ENCODE measurements at regions not wholly inside any gene's neighbourhood (a gene's known extent, or its start where the extent isn't known, plus 50 kb on each side); places are given as distances from the start of the nearest gene placed in this dataset.

- TF ChIP-seq KLF8 (tag by site-specific recombination; IDR thresholded peaks at IDR 0.05) (no peak), ZBTB17 (tag by site-specific recombination; IDR thresholded peaks at IDR 0.05) (no peak), ZFP3 (tag by site-specific recombination; IDR thresholded peaks at IDR 0.05; ENCODE audit: low read depth) (no peak), ZNF785 (tag by site-specific recombination; IDR thresholded peaks at IDR 0.05) (no peak)
- H3K9me3 ChIP-seq (ENCODE audit: control insufficient read depth, insufficient read depth, low read depth, low read length): no peaks in the 10 kb centered on the region
- no peak overlapping the region for H3K4me3 ChIP-seq (ENCODE audit: low read depth, low read length)
- POLR2A ChIA-PET: no interaction called here
- H3K27ac ChIP-seq (ENCODE audit: extremely low read depth, low read depth, low read length): no peak overlapping the region
- no peaks in the 10 kb centered on the region for H3K36me3 ChIP-seq (ENCODE audit: control insufficient read depth in 2 of 2, insufficient read depth in 1 of 2, low read length in 2 of 2)
- CTCF ChIA-PET: no interaction called here
- no peaks in the 10 kb centered on the region for H3K4me1 ChIP-seq (ENCODE audit: control insufficient read depth, insufficient read depth, low read length)
Observed at GRCh38 chr18:10274301-10274700, 180.1 kb upstream of the APCDD1 start.

- no peak overlapping the region for H3K4me3 ChIP-seq (ENCODE audit: low read depth, low read length)
- POLR2A ChIA-PET: no interaction called here
- no peaks in the 10 kb centered on the region for H3K4me1 ChIP-seq (ENCODE audit: control insufficient read depth, insufficient read depth, low read length)
- CTCF ChIA-PET: interaction anchor here (0.6 kb wide), 1 partner anchor 244 kb away, joined by 3 read pairs; no protein-coding TSS in a partner anchor
- no peak overlapping the region for H3K27ac ChIP-seq (ENCODE audit: extremely low read depth, low read depth, low read length)
- H3K9me3 ChIP-seq (ENCODE audit: control insufficient read depth, insufficient read depth, low read depth, low read length): no peaks in the 10 kb centered on the region
- no peak for TF ChIP-seq ZBTB8A (tag by site-specific recombination; IDR thresholded peaks at IDR 0.05)
- TF ChIP-seq BCL11A (tag by site-specific recombination; IDR thresholded peaks at IDR 0.05; ENCODE audit: low read depth): no peak
- TF ChIP-seq ZNF654 (tag by site-specific recombination; IDR thresholded peaks at IDR 0.05; ENCODE audit: low read depth): no peak
- no peak for TF ChIP-seq ZFP41 (tag by site-specific recombination; IDR thresholded peaks at IDR 0.05; ENCODE audit: borderline replicate concordance)
- TF ChIP-seq ZBTB20 (tag by site-specific recombination; IDR thresholded peaks at IDR 0.05): no peak
- TF ChIP-seq ZSCAN16 (tag by site-specific recombination; IDR thresholded peaks at IDR 0.05): no peak
- no peak for TF ChIP-seq ZNF335 (tag by site-specific recombination; conservative IDR thresholded peaks at IDR 0.05)
- TF ChIP-seq, protein P1, sequence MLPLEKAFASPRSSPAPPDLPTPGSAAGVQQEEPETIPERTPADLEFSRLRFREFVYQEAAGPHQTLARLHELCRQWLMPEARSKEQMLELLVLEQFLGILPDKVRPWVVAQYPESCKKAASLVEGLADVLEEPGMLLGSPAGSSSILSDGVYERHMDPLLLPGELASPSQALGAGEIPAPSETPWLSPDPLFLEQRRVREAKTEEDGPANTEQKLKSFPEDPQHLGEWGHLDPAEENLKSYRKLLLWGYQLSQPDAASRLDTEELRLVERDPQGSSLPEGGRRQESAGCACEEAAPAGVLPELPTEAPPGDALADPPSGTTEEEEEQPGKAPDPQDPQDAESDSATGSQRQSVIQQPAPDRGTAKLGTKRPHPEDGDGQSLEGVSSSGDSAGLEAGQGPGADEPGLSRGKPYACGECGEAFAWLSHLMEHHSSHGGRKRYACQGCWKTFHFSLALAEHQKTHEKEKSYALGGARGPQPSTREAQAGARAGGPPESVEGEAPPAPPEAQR (tag by site-specific recombination; IDR thresholded peaks at IDR 0.05): no peak
- H3K36me3 ChIP-seq (ENCODE audit: control insufficient read depth in 2 of 2, insufficient read depth in 1 of 2, low read length in 2 of 2): no peaks in the 10 kb centered on the region
Observed at GRCh38 chr18:10275486-10275885, 178.9 kb upstream of the APCDD1 start.

- Histone ChIP-seq H3K4me3 (ENCODE audit: low read depth, low read length) (no peak overlapping the region), H3K9me3 (ENCODE audit: control insufficient read depth, insufficient read depth, low read depth, low read length) (no peaks in the 10 kb centered on the region), H3K4me1 (ENCODE audit: control insufficient read depth, insufficient read depth, low read length) (no peaks in the 10 kb centered on the region), H3K27ac (ENCODE audit: extremely low read depth, low read depth, low read length) (no peak overlapping the region), H3K36me3 (ENCODE audit: control insufficient read depth in 2 of 2, insufficient read depth in 1 of 2, low read length in 2 of 2) (no peaks in the 10 kb centered on the region)
- ChIA-PET CTCF (interaction anchor here (0.7 kb wide), 1 partner anchor 214 kb away, joined by 5 read pairs; no protein-coding TSS in a partner anchor), POLR2A (no interaction called here)
- TF ChIP-seq ZNF366 (tag by site-specific recombination; conservative IDR thresholded peaks at IDR 0.05) (peak; percentile 52), ZNF677 (tag by site-specific recombination; IDR thresholded peaks at IDR 0.05) (no peak), PRDM1 (tag by site-specific recombination; IDR thresholded peaks at IDR 0.05) (peak; percentile 65; the same call in 1 of the 2 replicates)
Observed at GRCh38 chr18:10278265-10278664, 176.2 kb upstream of the APCDD1 start.

GRCh38 chr18:10279471-10279870 lies 175.0 kb upstream of the APCDD1 start:
- no peak overlapping the region for H3K27ac ChIP-seq (ENCODE audit: extremely low read depth, low read depth, low read length)
- H3K36me3 ChIP-seq (ENCODE audit: control insufficient read depth in 2 of 2, insufficient read depth in 1 of 2, low read length in 2 of 2): no peaks in the 10 kb centered on the region
- ChIA-PET POLR2A (no interaction called here), CTCF (interaction anchor here (1.0 kb wide), 1 partner anchor 203 kb away, joined by 3 read pairs; no protein-coding TSS in a partner anchor)
- no peak for TF ChIP-seq ZBTB6 (tag by site-specific recombination; IDR thresholded peaks at IDR 0.05)
- no peak for TF ChIP-seq ZNF501 (tag by site-specific recombination; IDR thresholded peaks at IDR 0.05)
- no peak for TF ChIP-seq ZNF670 (tag by site-specific recombination; IDR thresholded peaks at IDR 0.05; ENCODE audit: low read depth)
- H3K4me3 ChIP-seq (ENCODE audit: low read depth, low read length): no peak overlapping the region
- no peaks in the 10 kb centered on the region for H3K9me3 ChIP-seq (ENCODE audit: control insufficient read depth, insufficient read depth, low read depth, low read length)
- no peaks in the 10 kb centered on the region for H3K4me1 ChIP-seq (ENCODE audit: control insufficient read depth, insufficient read depth, low read length)
